DMS153 treated with DMSO at 0.1 percent for 48 hours (cell line): ENCODE measurements at regions not wholly inside any gene's neighbourhood (a gene's known extent, or its start where the extent isn't known, plus 50 kb on each side); places are given as distances from the start of the nearest gene placed in this dataset.
"Not testable (repeated sequence)": the region's sequence is repeated elsewhere in the genome, so short reads cannot be mapped to it uniquely, and the experiment has no call there.

Experiments used
- DNase-seq: peaks from one replicate; lab custom pipeline; 2025; ENCODE audit not compliant: unreplicated experiment; lab: John Stamatoyannopoulos, UW

- DNase-seq = no peak
Measured at GRCh38 chr13:40026741-40027140, 371.3 kb downstream of the COG6 start.

GRCh38 chr13:40028446-40028845 is 373.0 kb downstream of the COG6 start:
- DNase-seq = no peak

DNA sequence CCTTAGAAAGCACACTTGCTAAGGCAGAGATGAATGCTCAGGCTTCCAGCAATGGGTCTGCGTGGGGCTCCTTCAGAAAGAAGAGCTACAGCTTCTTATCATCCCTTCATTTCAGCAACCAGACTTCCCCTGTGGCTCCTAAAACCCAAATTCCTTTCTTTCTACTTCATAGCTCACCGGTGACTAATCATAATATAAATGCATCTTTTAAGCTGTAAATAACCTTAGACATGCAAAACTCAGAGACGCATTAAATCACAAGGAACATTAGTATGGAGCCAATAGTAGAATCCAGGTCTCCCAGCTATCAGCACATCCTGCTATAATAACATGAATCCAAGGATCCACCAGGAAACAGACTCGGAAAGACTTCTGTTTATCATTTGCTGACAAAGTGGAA is 375.6 kb downstream of the COG6 start:
- DNase-seq = no peak

GRCh38 chr13:40039061-40039460 is 383.6 kb downstream of the COG6 start:
- DNase-seq = no peak

DNA sequence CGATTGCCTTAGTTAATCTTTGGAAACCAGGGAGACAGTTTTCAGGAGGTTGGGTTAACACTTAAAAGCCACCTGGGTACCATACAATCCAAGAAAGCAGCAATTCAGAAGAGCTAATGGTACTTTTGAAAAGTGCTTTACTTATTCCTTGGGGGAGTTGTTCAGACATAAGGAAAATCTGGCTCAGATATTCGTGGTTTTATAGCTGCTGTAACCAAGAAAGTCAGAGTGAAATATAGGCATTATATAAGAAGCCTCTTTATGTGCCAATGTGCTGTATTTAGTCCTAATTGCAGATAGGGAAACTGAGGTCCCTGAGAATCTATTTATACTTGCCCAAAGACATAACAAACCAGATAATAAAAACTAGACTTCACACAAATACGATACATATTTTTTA is 387.5 kb downstream of the COG6 start:
- DNase-seq = no peak

DNA sequence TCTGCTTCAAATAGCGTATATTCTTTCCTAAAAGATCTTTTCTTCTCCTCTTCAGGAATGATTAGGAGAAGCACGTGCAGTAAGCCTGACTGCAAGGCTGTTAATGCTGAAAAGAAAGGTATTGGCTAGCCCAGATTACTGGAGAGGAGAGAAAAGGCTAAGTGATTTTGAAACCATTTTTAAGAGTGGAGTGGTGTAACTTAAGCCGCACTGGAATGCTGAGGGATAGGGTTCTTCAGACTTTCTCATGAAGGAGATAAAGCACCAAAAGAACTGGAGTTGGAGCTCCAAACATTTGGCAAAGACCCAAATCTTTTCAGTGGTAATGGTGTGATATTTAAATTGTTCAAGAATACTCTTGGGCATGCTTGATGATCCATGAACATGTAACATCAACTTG is 388.3 kb downstream of the COG6 start:
- no peak for DNase-seq

DNA sequence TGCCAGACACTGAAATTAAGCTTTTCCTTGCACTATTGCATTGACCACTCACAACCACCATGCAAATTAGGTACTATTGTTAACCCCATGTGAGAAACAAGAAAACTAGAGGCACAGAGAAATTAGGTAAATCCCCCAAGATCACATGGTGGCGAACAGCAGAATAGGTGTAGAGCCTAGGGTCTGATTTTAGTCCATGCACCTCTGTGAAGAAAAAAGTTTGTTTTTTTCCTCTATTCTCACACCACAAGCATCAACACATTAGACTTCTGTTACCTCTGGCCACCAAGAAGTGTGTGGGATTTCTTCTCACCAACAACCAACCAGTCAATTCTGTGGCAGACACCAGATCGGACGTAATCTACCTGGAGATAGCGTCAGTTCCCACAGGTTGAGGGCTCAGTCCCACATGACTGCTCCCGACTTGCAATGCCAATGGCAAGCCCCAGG is 391.9 kb downstream of the COG6 start:
- DNase-seq = no peak

DNA sequence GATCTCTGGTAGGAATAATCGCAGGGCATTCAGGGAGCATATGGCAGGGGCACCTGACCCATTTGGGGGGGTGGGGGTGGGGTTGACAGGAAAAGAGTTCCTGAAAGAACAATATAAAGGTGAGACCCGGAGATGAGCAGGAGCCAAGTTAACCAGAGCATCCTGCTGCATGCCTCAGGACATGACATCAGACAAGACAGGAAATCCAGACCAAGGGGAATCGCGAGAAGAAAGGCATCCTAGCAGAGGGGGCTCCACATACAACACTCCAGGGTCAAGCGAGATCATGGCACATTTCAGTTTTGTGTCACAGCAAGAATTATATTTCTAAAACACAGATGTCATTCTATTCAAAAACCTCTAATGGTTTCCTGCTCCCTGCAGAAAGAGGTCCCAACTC is 393.1 kb downstream of the COG6 start:
- no peak for DNase-seq

- DNase-seq = no peak
Measured at GRCh38 chr13:40052954-40053353, 397.5 kb downstream of the COG6 start.

DNA sequence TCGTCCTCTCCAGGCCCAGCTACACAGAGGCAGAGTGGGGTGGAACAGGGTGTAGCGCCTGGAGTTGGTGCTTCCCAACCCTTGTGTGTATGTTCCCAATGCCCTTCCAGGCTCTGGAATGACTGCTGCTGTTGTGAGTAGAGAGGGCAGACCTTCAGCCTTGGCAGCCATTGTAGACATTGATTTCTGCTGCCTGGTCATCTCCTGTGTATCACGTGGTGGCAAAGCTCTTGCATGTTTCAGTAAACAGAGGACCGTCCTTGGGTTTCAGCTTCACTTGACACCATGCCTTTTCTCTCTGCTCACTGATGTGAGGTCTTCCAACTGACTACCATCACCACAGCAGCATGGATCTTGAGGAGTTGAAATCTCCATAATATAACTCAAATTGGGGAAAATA is 397.9 kb downstream of the COG6 start:
- no peak for DNase-seq

DNA sequence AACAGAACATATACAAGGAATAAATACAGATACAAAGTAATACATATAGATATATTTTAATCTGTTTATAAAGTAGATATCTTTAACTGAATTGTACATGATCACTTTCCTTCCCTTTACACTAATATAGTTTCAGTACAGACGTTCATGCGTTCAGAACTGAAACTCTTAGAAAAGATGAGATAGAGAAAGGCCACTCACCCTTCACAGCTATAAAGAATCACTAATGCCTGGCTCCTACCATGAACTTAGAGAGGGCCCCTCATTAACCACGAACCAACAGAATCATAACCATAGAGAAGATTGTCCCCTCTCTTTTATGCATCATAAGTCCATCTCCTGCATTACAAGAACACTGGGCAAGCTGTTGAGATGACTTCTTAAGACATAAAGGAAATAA is 399.0 kb downstream of the COG6 start:
- DNase-seq = not testable (repeated sequence)

DNA sequence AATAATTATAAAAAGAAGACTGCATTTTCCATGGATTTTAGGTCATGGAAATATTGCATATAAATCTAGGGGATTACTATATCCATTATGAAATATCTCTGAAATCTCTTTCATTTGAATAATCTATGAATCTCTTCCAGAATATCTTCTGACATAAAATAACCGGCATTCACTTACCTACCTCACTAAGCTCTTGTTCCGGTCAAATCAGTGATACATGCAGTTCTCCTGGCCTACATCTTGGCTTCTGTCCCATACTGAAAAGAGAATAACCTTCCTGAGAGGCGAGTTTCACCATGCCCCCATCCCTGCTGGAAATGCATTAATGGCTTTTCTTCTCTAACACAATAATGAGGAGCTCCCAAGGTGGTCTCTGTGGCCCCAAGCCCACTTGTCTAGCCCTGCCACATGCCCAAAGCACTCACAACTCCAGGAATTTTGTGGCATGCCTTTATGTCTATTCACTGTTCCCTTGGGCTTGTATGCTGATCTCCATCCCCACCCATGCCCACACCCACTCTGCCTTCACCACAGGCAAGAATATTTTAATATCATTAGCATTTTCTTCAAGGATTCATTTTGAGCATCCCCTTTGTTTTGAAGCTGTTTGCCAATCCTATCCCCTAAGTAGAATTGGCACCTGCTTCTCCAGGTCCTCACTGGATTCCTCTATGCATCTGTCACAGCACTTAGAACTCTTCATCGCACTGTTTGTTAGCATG is 401.6 kb downstream of the COG6 start:
- DNase-seq = no peak

GRCh38 chr13:40058757-40059236 is 403.3 kb downstream of the COG6 start:
- DNase-seq = no peak

GRCh38 chr13:40059540-40060232 is 404.2 kb downstream of the COG6 start:
- DNase-seq = peak; percentile 23

DNA sequence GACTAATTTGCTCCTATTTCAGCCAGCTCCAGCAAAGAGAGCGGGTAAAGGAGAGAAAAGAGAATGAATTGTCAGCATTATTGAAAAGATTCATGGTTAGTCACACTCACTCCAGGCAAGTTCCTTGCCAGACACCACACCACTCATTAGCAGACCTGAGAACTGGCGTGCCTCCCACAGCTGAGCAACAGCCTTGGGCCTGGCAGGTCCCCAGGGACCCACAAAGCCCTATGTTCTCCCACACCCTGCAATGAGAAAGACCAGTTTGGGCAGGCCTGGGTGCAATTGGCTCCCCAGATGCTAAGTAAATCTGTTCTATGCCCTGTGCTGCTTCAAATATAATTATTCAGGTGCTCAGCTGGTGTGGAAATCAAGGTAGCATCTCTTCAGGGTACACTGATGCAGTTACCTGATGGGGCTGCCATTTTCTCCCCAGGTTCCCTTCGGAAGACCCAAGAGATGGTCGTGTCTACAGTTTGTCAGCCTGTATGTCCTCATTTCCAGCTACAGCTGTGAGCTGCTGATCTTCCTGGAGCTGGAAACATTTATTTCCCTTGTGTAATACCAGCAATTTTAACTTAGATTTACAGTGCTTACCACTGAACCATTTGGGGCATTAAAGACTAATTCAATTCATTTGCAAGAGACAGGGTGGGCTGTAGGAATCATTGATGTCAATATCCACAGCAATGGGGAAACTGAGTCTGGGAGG is 405.0 kb downstream of the COG6 start:
- peak; percentile 83 for DNase-seq

- peak; percentile 66 for DNase-seq
Measured at GRCh38 chr13:40061466-40062450, 406.3 kb downstream of the COG6 start.

DNA sequence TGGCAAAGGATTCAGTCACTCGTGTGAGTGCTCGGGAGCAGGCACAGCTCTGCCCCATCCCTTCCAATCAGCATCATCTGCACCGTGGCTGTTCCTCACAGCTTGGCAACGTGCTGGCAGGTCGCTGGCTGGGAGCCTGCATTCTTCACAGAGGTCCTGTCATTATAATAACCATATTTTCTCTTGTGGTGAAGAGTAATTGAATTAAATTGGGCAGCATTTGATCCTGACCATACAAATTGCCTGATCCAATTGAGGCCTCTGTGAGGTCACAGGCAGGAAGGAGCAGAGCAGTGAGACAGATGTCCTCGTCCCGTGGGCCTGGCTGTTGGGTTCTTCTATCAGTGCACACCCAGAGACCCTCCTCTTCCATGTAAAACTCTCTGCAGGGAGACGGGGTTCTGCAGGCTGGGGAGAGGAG is 407.8 kb downstream of the COG6 start:
- no peak for DNase-seq

DNA sequence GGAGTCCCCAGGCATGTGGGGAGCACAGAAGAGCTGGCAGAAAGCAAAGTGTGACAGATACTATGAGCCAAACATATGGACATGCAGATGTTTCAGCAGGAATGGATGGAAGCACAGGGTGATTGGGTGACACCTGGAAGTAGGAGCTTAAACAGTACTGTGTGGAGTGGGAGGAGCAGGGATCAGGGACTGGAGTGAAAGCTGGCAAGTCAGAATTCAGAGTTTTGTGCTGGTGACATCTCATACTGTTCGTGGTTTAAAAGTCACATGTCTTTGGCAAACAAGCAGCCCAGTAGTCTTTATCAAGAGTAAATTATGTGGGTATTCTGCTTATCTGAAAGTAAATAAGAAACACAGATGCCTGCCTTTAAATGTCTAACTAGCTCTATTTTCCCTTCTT is 408.2 kb downstream of the COG6 start:
- DNase-seq = no peak

GRCh38 chr13:40064154-40065097 is 409.0 kb downstream of the COG6 start:
- DNase-seq = no peak
